H1 (cell line): ENCODE measurements at regions not wholly inside any gene's neighbourhood (a gene's known extent, or its start where the extent isn't known, plus 50 kb on each side); places are given as distances from the start of the nearest gene placed in this dataset.

Experiments
- EP300 ChIP-seq, 2 experiments: IDR thresholded peaks; 1 replicate in 1 of 2; 2 replicates in 1 of 2; pipeline ENCODE4 v1.6.1; 2011 to 2012; ENCODE audit warnings: low read depth in 2 of 2, low read length in 2 of 2, mild to moderate bottlenecking in 2 of 2, borderline replicate concordance in 1 of 2, inconsistent platforms in 1 of 2, moderate library complexity in 1 of 2
- HDAC2 ChIP-seq, 2 experiments: fragments of 300-600 bp in 1 of 2; sonication (generic) in 1 of 2; IDR thresholded peaks; 2 replicates each; pipeline ENCODE4 v1.6.1; 2011 to 2012; ENCODE audit warnings: low read depth in 2 of 2, low read length in 2 of 2, mild to moderate bottlenecking in 2 of 2, moderate library complexity in 2 of 2, borderline replicate concordance in 1 of 2, inconsistent platforms in 1 of 2
- RBBP5 ChIP-seq: IDR thresholded peaks from 2 replicates; pipeline ENCODE4 v1.7.1; 2012; ENCODE audit warnings: low read depth, mild to moderate bottlenecking, inconsistent platforms, low read length, moderate library complexity, borderline replicate concordance
- RNF2 ChIP-seq: fragments of 200-900, 300-1000 bp; sonication (generic); IDR thresholded peaks from 2 replicates; pipeline ENCODE4 v1.7.1; 2016; ENCODE audit warnings: borderline replicate concordance, low read depth, mild to moderate bottlenecking, antibody characterized with exemption, low read length; ENCODE audit not compliant: poor library complexity, severe bottlenecking; ENCODE audit errors: missing control alignments
- SIX5 ChIP-seq: IDR thresholded peaks from 2 replicates; pipeline ENCODE4 v1.6.1; 2011; ENCODE audit warnings: mild to moderate bottlenecking, low read depth, low read length
- TF ChIP-seq, protein P1 (sequence below): fragments of 300-600 bp; sonication (generic); IDR thresholded peaks from 2 replicates; pipeline ENCODE4 v1.7.1; 2012; ENCODE audit warnings: low read length, moderate library complexity, mild to moderate bottlenecking, inconsistent platforms; ENCODE audit not compliant: insufficient replicate concordance

- TF ChIP-seq, protein P1, sequence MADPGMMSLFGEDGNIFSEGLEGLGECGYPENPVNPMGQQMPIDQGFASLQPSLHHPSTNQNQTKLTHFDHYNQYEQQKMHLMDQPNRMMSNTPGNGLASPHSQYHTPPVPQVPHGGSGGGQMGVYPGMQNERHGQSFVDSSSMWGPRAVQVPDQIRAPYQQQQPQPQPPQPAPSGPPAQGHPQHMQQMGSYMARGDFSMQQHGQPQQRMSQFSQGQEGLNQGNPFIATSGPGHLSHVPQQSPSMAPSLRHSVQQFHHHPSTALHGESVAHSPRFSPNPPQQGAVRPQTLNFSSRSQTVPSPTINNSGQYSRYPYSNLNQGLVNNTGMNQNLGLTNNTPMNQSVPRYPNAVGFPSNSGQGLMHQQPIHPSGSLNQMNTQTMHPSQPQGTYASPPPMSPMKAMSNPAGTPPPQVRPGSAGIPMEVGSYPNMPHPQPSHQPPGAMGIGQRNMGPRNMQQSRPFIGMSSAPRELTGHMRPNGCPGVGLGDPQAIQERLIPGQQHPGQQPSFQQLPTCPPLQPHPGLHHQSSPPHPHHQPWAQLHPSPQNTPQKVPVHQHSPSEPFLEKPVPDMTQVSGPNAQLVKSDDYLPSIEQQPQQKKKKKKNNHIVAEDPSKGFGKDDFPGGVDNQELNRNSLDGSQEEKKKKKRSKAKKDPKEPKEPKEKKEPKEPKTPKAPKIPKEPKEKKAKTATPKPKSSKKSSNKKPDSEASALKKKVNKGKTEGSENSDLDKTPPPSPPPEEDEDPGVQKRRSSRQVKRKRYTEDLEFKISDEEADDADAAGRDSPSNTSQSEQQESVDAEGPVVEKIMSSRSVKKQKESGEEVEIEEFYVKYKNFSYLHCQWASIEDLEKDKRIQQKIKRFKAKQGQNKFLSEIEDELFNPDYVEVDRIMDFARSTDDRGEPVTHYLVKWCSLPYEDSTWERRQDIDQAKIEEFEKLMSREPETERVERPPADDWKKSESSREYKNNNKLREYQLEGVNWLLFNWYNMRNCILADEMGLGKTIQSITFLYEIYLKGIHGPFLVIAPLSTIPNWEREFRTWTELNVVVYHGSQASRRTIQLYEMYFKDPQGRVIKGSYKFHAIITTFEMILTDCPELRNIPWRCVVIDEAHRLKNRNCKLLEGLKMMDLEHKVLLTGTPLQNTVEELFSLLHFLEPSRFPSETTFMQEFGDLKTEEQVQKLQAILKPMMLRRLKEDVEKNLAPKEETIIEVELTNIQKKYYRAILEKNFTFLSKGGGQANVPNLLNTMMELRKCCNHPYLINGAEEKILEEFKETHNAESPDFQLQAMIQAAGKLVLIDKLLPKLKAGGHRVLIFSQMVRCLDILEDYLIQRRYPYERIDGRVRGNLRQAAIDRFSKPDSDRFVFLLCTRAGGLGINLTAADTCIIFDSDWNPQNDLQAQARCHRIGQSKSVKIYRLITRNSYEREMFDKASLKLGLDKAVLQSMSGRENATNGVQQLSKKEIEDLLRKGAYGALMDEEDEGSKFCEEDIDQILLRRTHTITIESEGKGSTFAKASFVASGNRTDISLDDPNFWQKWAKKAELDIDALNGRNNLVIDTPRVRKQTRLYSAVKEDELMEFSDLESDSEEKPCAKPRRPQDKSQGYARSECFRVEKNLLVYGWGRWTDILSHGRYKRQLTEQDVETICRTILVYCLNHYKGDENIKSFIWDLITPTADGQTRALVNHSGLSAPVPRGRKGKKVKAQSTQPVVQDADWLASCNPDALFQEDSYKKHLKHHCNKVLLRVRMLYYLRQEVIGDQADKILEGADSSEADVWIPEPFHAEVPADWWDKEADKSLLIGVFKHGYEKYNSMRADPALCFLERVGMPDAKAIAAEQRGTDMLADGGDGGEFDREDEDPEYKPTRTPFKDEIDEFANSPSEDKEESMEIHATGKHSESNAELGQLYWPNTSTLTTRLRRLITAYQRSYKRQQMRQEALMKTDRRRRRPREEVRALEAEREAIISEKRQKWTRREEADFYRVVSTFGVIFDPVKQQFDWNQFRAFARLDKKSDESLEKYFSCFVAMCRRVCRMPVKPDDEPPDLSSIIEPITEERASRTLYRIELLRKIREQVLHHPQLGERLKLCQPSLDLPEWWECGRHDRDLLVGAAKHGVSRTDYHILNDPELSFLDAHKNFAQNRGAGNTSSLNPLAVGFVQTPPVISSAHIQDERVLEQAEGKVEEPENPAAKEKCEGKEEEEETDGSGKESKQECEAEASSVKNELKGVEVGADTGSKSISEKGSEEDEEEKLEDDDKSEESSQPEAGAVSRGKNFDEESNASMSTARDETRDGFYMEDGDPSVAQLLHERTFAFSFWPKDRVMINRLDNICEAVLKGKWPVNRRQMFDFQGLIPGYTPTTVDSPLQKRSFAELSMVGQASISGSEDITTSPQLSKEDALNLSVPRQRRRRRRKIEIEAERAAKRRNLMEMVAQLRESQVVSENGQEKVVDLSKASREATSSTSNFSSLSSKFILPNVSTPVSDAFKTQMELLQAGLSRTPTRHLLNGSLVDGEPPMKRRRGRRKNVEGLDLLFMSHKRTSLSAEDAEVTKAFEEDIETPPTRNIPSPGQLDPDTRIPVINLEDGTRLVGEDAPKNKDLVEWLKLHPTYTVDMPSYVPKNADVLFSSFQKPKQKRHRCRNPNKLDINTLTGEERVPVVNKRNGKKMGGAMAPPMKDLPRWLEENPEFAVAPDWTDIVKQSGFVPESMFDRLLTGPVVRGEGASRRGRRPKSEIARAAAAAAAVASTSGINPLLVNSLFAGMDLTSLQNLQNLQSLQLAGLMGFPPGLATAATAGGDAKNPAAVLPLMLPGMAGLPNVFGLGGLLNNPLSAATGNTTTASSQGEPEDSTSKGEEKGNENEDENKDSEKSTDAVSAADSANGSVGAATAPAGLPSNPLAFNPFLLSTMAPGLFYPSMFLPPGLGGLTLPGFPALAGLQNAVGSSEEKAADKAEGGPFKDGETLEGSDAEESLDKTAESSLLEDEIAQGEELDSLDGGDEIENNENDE = no peak
- TF ChIP-seq HDAC2 (IDR thresholded peaks at IDR 0.05; ENCODE audit: borderline replicate concordance in 1 of 2, low read depth in 2 of 2, low read length in 2 of 2) = no peak
- TF ChIP-seq RNF2 = no peak
- TF ChIP-seq EP300 (IDR thresholded peaks at IDR 0.05; ENCODE audit: borderline replicate concordance in 1 of 2, low read depth in 2 of 2, low read length in 2 of 2) = no peak
- no peak for TF ChIP-seq SIX5
- TF ChIP-seq RBBP5 = no peak
- TF ChIP-seq, all 59 proteins: peak for 0
Observed at GRCh38 chr2:136486115-136486514, 279.2 kb upstream of the THSD7B start (continued).
